Stimulated activated CD4-positive, alpha-beta T cell treated with anti-CD3 and anti-CD28 coated beads, Interleukin-1b, Interleukin-23, amount 100 ng/mL, for 1 hour (primary cell): ENCODE measurements at regions not wholly inside any gene's neighbourhood (a gene's known extent, or its start where the extent isn't known, plus 50 kb on each side); places are given as distances from the start of the nearest gene placed in this dataset.

Source experiments
- DNase-seq, 2 donors: peaks; one replicate each; pipeline ENCODE4 v3.0.0-alpha.2; 2020; ENCODE audit warnings: low read depth in 2 of 2

DNA sequence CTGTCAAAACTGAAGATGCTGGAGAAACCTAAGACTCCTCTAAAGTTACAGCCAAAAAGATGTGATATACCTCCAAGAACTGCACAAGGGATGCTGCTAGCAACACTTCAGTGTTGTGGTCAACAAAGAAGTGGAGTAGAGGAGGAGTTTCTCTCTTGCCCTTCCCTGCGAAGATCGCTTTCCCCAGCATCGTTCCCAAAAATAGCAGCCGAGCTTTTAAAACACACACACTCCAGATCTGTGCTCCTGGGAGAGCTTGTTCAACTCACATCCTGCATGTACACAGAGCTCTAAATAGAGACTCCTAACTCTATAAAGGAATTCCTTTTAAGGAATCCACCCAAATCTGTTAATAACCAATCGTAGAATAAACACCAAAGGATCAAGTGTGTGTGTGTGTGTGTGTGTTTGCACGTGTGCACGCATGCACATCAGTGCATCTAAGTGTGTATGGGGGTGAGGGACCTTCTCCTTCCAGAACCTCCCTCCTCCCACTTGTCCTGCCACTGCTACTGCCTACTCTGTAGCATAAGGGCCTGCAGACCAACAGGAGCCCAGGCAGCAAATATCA is 58.5 kb downstream of the PSMG1 start:
- DNase-seq: no peak

DNA sequence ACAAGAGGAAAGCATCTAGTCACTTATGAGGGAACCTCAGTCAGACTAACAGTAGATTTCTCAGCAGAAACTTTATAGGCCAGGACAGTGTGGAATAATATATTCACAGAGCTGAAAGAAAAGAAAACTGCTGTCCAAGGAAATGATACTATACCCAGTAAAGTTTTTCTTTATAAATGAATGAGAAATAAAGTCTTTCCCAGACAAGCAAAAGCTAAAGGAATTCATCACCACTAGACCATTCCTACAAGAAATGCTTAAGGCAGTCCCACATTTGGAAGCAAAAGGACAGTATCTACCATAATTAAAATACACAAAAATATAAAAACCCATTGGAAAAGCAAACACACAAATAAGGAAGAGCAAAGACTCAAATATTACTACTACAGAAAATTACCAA is 59.9 kb downstream of the PSMG1 start:
- no peak for DNase-seq

- DNase-seq: no peak
Measured at GRCh38 chr21:39121600-39122355, 61.5 kb downstream of the PSMG1 start.

DNA sequence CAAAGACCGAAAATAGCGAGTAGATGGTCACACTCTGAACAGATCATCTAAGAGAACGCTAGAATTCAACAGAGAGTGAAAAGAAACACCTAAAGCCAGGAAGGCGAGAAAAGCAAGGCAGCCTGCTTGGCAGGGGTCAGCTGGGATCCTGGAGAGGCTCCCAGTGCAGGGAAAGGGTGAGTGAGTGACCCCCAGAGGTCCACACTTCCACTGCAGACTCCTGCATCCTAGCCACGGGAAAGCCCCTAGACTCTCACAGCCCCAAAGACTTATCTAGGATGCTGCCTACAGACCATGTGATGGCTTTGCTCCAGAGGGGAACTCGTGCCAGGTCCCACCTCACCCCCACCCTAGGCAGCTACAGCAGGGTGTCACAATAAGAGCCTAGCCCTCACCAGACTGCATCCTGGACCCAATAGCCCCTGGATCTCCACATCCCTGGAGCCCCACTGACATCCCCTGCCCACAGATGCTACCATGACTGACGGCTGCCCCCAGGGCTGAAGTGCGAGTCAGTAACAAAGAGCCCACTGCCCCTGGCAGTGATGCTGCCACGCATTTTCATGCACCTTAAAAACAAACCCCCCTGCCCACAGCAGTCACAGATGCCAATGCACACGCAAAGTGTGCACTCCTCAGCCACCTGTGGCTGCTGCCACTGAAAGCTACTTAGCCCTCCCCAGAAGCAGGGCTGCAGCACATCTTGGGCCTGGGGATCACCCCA is 62.2 kb downstream of the PSMG1 start:
- DNase-seq: no peak

DNA sequence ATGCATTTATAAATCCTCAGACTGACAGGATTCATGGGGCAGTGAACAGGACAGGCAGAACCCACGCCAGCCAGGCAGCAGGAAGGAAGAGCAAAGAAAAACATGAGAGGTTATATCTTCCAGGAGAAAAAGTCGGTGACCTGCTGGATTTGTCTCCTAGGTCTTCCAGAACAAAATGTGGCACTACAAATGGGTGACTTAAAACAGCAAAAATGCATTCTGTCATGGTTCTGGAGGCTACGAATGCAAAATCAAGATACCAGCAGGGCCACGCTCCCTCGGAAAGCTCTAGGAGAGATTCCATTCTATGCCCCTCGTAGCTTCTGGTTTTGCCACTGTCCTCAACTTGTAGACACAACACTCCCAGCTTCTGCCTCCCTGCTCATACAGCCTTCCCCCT is 63.4 kb downstream of the PSMG1 start:
- DNase-seq: no peak

- no peak for DNase-seq
Measured at GRCh38 chr21:39118604-39119215, 64.5 kb downstream of the PSMG1 start.

DNA sequence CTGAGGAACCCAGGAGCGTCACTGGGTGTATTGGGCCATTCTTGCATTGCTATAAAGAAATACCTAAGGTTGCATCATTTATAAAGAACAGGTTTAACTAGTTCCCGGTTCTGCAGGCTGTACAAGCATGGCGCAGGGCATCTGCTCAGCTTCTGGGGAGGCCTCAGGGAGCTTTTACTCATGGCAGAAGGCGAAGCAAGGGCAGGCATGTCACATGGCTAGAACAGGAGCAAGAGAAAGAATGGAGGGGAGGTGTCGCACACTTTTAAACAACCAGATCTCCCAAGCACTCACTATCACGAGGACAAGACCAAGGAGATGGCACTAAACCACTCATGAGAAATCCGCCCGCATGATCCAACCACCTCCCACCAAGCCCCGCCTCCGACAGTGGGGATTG is 65.2 kb downstream of the PSMG1 start:
- no peak for DNase-seq

DNA sequence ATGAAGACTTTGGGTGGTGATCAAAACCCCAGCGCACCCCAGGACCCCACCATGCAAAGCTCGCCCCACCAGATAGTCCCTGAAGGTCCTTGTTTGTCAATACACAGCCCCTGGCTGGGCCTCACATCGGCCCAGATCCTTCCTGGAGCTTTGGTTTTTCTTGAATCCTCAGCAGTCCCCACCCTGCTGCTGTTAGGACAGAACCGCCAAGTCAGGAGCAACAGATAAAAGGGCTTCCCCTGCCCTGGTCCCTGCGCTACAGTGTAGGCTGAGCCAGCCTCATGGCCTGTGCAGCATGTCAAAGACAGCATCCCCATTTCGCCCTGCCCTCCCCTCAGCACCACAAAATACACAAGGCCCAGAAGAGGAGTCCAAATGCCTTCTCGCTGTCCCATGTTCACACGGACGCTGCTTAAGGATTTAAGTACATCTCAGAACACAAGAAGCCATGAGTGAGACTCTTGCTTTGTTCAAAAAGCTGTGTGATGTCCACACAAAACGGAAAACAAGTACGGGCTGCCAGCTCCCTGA is 65.7 kb downstream of the PSMG1 start:
- DNase-seq: no peak

- DNase-seq: no peak
Measured at GRCh38 chr21:39116761-39117439, 66.4 kb downstream of the PSMG1 start.

- no peak for DNase-seq
Measured at GRCh38 chr21:39115576-39116235, 67.5 kb downstream of the PSMG1 start.

- DNase-seq: no peak
Measured at GRCh38 chr21:39114871-39115575, 68.2 kb downstream of the PSMG1 start.

DNA sequence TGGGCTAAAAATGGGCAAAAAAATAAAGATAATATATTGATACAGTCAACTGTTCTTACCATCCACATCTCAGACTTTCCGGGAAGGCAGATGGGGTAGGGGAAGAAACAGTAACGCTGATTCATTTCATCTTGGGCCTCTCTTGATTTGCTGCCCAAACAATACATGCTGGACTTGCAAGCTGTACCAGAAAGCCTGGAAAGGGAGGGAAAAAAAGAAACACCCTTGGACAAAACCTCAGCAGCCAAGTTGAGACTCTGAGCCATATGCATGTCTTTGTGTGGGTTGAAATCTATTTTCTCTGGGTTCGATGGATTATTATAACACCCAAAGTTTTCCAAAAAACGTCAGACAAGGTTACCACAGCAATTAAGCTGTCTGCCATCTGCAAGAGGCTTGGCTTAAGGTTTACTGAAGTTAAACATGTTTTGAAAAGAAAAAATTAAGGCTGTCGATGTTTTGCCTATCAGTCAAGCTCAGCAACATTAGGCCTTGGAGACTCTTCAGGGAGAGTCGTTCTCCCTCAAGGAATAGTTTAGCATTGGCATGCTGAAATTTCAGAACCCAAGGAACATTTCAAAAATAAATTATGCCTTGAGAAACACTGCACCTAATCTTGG is 71.2 kb downstream of the PSMG1 start:
- DNase-seq: no peak

GRCh38 chr21:39110431-39110830 is 72.8 kb downstream of the PSMG1 start:
- no peak for DNase-seq

GRCh38 chr21:39109596-39110210 is 73.5 kb downstream of the PSMG1 start:
- DNase-seq: no peak

DNA sequence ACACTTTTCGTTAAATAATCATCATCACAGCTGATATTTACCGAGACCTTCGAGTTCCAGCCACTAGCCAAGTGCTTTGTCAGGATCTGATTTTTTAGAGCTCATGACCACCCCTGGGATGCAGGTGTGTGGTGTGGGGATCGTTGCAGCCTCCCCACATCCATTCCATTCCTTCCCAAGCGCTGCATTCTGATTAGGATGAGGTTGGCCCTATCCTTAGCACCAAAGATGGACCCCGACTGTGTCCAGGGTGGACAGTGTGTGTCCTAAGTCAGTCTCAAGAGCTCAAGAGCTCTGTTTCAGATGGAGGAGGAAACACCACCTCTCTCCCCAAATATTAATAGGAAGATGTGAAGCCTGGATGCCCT is 74.1 kb downstream of the PSMG1 start:
- no peak for DNase-seq

GRCh38 chr21:39108291-39109162 is 74.7 kb downstream of the PSMG1 start:
- DNase-seq: no peak

- no peak for DNase-seq
Measured at GRCh38 chr21:39107739-39108138, 75.5 kb downstream of the PSMG1 start.

DNA sequence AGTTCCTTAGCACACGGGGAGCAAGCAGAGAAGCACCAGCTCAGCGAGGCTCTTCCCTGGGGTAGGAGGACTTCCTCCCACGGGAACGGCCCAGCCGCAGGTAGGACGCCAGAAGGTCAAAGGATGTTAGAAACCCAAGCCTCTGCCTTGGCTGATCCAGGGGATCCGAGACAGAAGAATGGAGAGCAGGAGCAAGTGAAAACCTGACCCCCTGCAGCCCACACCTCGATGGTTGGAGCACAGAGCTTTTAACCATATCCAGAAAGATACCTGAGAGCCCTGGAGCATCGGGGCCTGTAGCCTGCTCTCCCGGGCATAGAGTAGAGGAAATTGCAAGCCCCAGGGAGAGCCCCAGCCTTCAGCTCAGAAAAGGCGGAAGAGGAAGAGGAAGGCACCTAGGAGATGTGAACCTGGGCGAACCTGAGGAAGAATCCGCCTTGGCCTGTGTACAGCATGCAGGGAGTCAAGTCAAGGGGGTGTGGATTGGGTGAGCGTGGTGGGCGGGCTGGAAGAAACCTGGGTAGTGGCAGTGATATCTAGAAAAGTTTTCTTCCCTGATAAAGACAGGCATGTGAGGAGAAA is 76.3 kb downstream of the PSMG1 start:
- no peak for DNase-seq
